ENCODE measurements at regions not wholly inside any gene's neighbourhood (a gene's known extent, or its start where the extent isn't known, plus 50 kb on each side); places are given as distances from the start of the nearest gene placed in this dataset.
"Not testable (repeated sequence)": the region's sequence is repeated elsewhere in the genome, so short reads cannot be mapped to it uniquely, and the experiment has no call there.

- WGBS, 2 donors = 67 to 73% methylated on average over 4 of the region's 4 CpGs
- H3K36me3 ChIP-seq (ENCODE audit: control insufficient read depth in 2 of 2, insufficient read depth in 2 of 2, low read length in 1 of 2); H3K9me3 ChIP-seq (ENCODE audit: control insufficient read depth in 2 of 2, insufficient read depth in 1 of 2, low read depth in 1 of 2, low read length in 1 of 2); H3K27ac ChIP-seq (ENCODE audit: low read depth in 2 of 2, low read length in 1 of 2); H3K4me3 ChIP-seq (ENCODE audit: low read depth in 1 of 2, low read length in 2 of 2); H3K27me3 ChIP-seq (ENCODE audit: control insufficient read depth in 1 of 2, insufficient read depth in 2 of 2, low read length in 2 of 2); H3K4me1 ChIP-seq (ENCODE audit: control insufficient read depth in 2 of 2, insufficient read depth in 2 of 2, low read length in 1 of 2): not testable (repeated sequence)
These were observed 395.4 kb downstream of the TMEM121 start for GRCh38 chr14:105921781-105922180.

- not testable (repeated sequence) for H3K9me3 ChIP-seq (ENCODE audit: control insufficient read depth in 2 of 2, insufficient read depth in 1 of 2, low read depth in 1 of 2, low read length in 1 of 2); H3K4me1 ChIP-seq (ENCODE audit: control insufficient read depth in 2 of 2, insufficient read depth in 2 of 2, low read length in 1 of 2)
- WGBS, 2 donors = 12% methylated on average over 1 of the region's 1 CpG
These were observed 397.3 kb downstream of the TMEM121 start for GRCh38 chr14:105923520-105924191.

GRCh38 chr14:105924951-105925591, 398.7 kb downstream of the TMEM121 start:
- no peaks in the 10 kb centered on the region for H3K36me3 ChIP-seq (ENCODE audit: control insufficient read depth in 2 of 2, insufficient read depth in 2 of 2, low read length in 1 of 2)
- H3K4me1 ChIP-seq (ENCODE audit: control insufficient read depth in 2 of 2, insufficient read depth in 2 of 2, low read length in 1 of 2) = no peaks in the 10 kb centered on the region
- 83 to 85% methylated on average over 12 to 13 of the region's 13 CpGs for WGBS, 2 donors
- no peaks in the 10 kb centered on the region for H3K27me3 ChIP-seq (ENCODE audit: control insufficient read depth in 1 of 2, insufficient read depth in 2 of 2, low read length in 2 of 2)
- H3K27ac ChIP-seq (ENCODE audit: low read depth in 2 of 2, low read length in 1 of 2) = no peak overlapping the region
- H3K9me3 ChIP-seq (ENCODE audit: control insufficient read depth in 2 of 2, insufficient read depth in 1 of 2, low read depth in 1 of 2, low read length in 1 of 2) = peaks cover 2 to 8% of the 10 kb centered on the region in 2 donors
- H3K4me3 ChIP-seq (ENCODE audit: low read depth in 1 of 2, low read length in 2 of 2) = no peak overlapping the region

More at GRCh38 chr14:105923520-105924191, 397.3 kb downstream of the TMEM121 start:
- H3K36me3 ChIP-seq (ENCODE audit: control insufficient read depth in 2 of 2, insufficient read depth in 2 of 2, low read length in 1 of 2); H3K27me3 ChIP-seq (ENCODE audit: control insufficient read depth in 1 of 2, insufficient read depth in 2 of 2, low read length in 2 of 2); H3K4me3 ChIP-seq (ENCODE audit: low read depth in 1 of 2, low read length in 2 of 2); H3K27ac ChIP-seq (ENCODE audit: low read depth in 2 of 2, low read length in 1 of 2): not testable (repeated sequence)

- Histone ChIP-seq H3K27ac (ENCODE audit: low read depth in 2 of 2, low read length in 1 of 2) (no peak overlapping the region), H3K9me3 (ENCODE audit: control insufficient read depth in 2 of 2, insufficient read depth in 1 of 2, low read depth in 1 of 2, low read length in 1 of 2) (peaks cover 2 to 8% of the 10 kb centered on the region in 2 donors), H3K27me3 (ENCODE audit: control insufficient read depth in 1 of 2, insufficient read depth in 2 of 2, low read length in 2 of 2) (no peaks in the 10 kb centered on the region), H3K36me3 (ENCODE audit: control insufficient read depth in 2 of 2, insufficient read depth in 2 of 2, low read length in 1 of 2) (no peaks in the 10 kb centered on the region), H3K4me3 (ENCODE audit: low read depth in 1 of 2, low read length in 2 of 2) (no peak overlapping the region), H3K4me1 (ENCODE audit: control insufficient read depth in 2 of 2, insufficient read depth in 2 of 2, low read length in 1 of 2) (no peaks in the 10 kb centered on the region)
- 84 to 86% methylated on average over 17 to 18 of the region's 18 CpGs for WGBS, 2 donors
These were observed 399.4 kb downstream of the TMEM121 start for GRCh38 chr14:105925615-105926372.

- WGBS, 2 donors = 85% methylated on average over 18 of the region's 18 CpGs
- Histone ChIP-seq H3K36me3 (ENCODE audit: control insufficient read depth in 2 of 2, insufficient read depth in 2 of 2, low read length in 1 of 2) (no peaks in the 10 kb centered on the region), H3K9me3 (ENCODE audit: control insufficient read depth in 2 of 2, insufficient read depth in 1 of 2, low read depth in 1 of 2, low read length in 1 of 2) (peaks cover 1 to 8% of the 10 kb centered on the region in 2 donors), H3K4me1 (ENCODE audit: control insufficient read depth in 2 of 2, insufficient read depth in 2 of 2, low read length in 1 of 2) (no peaks in the 10 kb centered on the region), H3K27me3 (ENCODE audit: control insufficient read depth in 1 of 2, insufficient read depth in 2 of 2, low read length in 2 of 2) (no peaks in the 10 kb centered on the region), H3K27ac (ENCODE audit: low read depth in 2 of 2, low read length in 1 of 2) (no peak overlapping the region), H3K4me3 (ENCODE audit: low read depth in 1 of 2, low read length in 2 of 2) (no peak overlapping the region)
These were observed 400.2 kb downstream of the TMEM121 start for GRCh38 chr14:105926373-105927095.

GRCh38 chr14:105927096-105928060, 401.0 kb downstream of the TMEM121 start:
- Histone ChIP-seq H3K4me1 (ENCODE audit: control insufficient read depth in 2 of 2, insufficient read depth in 2 of 2, low read length in 1 of 2) (no peaks in the 10 kb centered on the region), H3K27me3 (ENCODE audit: control insufficient read depth in 1 of 2, insufficient read depth in 2 of 2, low read length in 2 of 2) (no peaks in the 10 kb centered on the region)

GRCh38 chr14:105928171-105929111, 402.1 kb downstream of the TMEM121 start:
- not testable (repeated sequence) for H3K27me3 ChIP-seq (ENCODE audit: control insufficient read depth in 1 of 2, insufficient read depth in 2 of 2, low read length in 2 of 2); H3K9me3 ChIP-seq (ENCODE audit: control insufficient read depth in 2 of 2, insufficient read depth in 1 of 2, low read depth in 1 of 2, low read length in 1 of 2)
- WGBS, 2 donors = 69 to 78% methylated on average over 23 of the region's 23 CpGs

More at GRCh38 chr14:105927096-105928060, 401.0 kb downstream of the TMEM121 start:
- no peaks in the 10 kb centered on the region for H3K36me3 ChIP-seq (ENCODE audit: control insufficient read depth in 2 of 2, insufficient read depth in 2 of 2, low read length in 1 of 2)
- H3K4me3 ChIP-seq (ENCODE audit: low read depth in 1 of 2, low read length in 2 of 2) = no peak overlapping the region
- H3K9me3 ChIP-seq (ENCODE audit: control insufficient read depth in 2 of 2, insufficient read depth in 1 of 2, low read depth in 1 of 2, low read length in 1 of 2) = peaks cover 0 to 8% of the 10 kb centered on the region in 2 donors
- 82 to 84% methylated on average over 23 to 25 of the region's 25 CpGs for WGBS, 2 donors
- no peak overlapping the region for H3K27ac ChIP-seq (ENCODE audit: low read depth in 2 of 2, low read length in 1 of 2)

More at GRCh38 chr14:105928171-105929111, 402.1 kb downstream of the TMEM121 start:
- H3K4me3 ChIP-seq (ENCODE audit: low read depth in 1 of 2, low read length in 2 of 2); H3K4me1 ChIP-seq (ENCODE audit: control insufficient read depth in 2 of 2, insufficient read depth in 2 of 2, low read length in 1 of 2); H3K27ac ChIP-seq (ENCODE audit: low read depth in 2 of 2, low read length in 1 of 2); H3K36me3 ChIP-seq (ENCODE audit: control insufficient read depth in 2 of 2, insufficient read depth in 2 of 2, low read length in 1 of 2): not testable (repeated sequence)
